ENCODE measurements at regions not wholly inside any gene's neighbourhood (a gene's known extent, or its start where the extent isn't known, plus 50 kb on each side); places are given as distances from the start of the nearest gene placed in this dataset.

DNA sequence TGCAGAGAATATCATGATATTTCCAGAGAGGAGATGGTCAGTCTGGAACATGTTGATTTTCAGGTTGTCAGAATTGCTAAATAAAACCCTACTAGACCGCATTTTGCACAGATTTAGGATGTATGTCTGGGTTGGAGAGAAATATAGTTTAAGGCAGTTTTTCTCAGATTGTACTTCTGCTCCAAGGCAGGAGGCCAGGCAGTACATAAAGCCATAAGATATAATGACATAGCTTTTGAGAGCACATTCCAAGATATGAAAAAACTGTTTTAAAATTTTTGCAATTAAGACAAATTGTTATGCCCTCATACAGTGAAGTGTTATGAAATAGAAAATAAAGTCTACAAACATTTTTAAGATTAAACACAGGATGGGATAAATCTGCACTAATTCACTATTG lies 301.8 kb upstream of the CBLB start:
- no peak overlapping the region for H3K4me3 ChIP-seq (ENCODE audit: low read depth, low read length)
- TF ChIP-seq, protein P1, sequence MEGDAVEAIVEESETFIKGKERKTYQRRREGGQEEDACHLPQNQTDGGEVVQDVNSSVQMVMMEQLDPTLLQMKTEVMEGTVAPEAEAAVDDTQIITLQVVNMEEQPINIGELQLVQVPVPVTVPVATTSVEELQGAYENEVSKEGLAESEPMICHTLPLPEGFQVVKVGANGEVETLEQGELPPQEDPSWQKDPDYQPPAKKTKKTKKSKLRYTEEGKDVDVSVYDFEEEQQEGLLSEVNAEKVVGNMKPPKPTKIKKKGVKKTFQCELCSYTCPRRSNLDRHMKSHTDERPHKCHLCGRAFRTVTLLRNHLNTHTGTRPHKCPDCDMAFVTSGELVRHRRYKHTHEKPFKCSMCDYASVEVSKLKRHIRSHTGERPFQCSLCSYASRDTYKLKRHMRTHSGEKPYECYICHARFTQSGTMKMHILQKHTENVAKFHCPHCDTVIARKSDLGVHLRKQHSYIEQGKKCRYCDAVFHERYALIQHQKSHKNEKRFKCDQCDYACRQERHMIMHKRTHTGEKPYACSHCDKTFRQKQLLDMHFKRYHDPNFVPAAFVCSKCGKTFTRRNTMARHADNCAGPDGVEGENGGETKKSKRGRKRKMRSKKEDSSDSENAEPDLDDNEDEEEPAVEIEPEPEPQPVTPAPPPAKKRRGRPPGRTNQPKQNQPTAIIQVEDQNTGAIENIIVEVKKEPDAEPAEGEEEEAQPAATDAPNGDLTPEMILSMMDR (IDR thresholded peaks at IDR 0.05; ENCODE audit: low read depth, low read length): no peak
- no peak for DNase-seq (ENCODE audit: low read depth, low spot score)
- in situ Hi-C loops (cut with HindIII; ENCODE audit: low sequenced_read_pairs): no loop called here

DNA sequence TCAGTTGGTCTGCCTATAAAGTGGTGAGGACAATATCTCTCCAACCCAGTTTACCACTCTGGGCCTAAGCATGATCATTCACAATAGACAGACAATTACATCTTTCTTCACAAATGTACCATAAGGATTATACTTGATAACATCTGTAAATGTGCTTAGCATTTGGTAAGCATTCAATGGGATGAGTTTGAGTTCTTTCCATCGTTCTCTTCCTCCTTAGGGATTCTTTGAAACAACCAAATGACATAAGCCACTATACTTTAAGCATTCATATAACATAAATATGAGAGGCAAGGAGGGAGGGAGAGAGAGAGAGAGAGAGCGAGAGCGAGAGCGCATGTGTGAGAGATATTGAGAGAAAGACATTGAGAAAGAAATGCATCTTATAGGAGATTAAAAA lies 303.3 kb upstream of the CBLB start:
- no peak for DNase-seq (ENCODE audit: low read depth, low spot score)
- TF ChIP-seq, protein P1 (IDR thresholded peaks at IDR 0.05; ENCODE audit: low read depth, low read length): no peak
- no peak overlapping the region for H3K4me3 ChIP-seq (ENCODE audit: low read depth, low read length)
- in situ Hi-C loops (cut with HindIII; ENCODE audit: low sequenced_read_pairs): no loop called here

DNA sequence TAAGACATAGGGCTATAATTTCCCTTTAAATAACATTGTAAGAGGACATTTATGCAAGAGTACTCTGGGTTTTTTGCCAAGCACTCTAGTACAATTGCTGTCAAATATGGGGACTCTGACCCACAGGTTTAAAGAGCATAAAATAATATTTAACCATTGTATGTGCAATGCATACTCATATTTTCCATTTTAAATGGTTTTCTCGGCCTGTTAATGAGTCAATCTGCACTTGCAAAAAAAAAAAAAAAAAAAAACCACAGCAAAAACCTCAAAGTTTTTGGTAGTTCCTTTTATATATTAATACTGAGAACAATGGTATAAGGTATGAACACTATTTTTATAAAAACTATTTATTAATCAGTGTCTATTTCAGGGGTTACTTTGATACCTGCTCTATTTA lies 304.0 kb upstream of the CBLB start:
- no peak for DNase-seq (ENCODE audit: low read depth, low spot score)
- in situ Hi-C loops (cut with HindIII; ENCODE audit: low sequenced_read_pairs): no loop called here
- no peak overlapping the region for H3K4me3 ChIP-seq (ENCODE audit: low read depth, low read length)
- TF ChIP-seq, protein P1 (IDR thresholded peaks at IDR 0.05; ENCODE audit: low read depth, low read length): no peak

DNA sequence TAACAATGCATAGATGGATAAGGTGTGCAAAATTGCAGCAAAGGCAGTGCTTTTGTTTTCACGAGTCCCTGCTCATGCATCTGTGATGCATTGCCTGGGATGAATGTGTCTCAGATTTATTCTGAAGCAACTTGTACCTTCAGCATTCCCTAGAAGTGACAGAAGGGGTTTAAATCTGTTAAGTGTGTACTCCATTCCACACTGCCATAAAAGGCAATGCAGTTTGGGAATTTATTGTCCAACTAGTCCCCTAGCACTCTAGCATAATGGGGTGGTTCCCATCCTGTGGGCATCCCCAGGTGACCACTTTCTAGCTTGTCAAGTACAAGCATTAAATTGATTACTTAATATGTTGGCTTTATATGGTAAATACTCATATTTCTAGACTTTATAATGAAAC lies 306.5 kb upstream of the CBLB start:
- DNase-seq (ENCODE audit: low read depth, low spot score): no peak
- H3K4me3 ChIP-seq (ENCODE audit: low read depth, low read length): no peak overlapping the region
- in situ Hi-C loops (cut with HindIII; ENCODE audit: low sequenced_read_pairs): no loop called here

DNA sequence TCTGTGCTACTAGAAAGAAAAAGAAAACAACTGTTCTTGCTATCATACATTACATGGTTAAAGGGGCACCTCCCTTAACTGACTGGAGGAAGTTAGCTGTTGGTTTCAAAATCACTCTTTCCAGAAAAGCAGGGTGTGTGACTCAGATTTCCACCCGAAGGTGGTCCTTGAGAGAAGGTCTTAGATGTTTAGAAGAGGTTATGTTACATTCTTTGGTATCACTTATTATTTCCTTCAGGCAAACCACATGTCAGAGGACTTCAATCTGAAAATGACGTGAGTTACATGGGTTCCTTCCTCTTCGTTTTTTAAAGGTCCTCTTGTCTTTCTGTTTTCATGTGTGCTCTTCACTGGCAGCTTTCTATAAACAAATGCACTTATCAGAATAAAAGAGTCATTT lies 307.9 kb upstream of the CBLB start:
- no peak overlapping the region for H3K4me3 ChIP-seq (ENCODE audit: low read depth, low read length)
- in situ Hi-C loops (cut with HindIII; ENCODE audit: low sequenced_read_pairs): no loop called here
- DNase-seq (ENCODE audit: low read depth, low spot score): peak; percentile 32

More for the DNA sequence above, 306.5 kb upstream of the CBLB start:
- TF ChIP-seq, protein P1 (IDR thresholded peaks at IDR 0.05; ENCODE audit: low read depth, low read length): no peak

DNA sequence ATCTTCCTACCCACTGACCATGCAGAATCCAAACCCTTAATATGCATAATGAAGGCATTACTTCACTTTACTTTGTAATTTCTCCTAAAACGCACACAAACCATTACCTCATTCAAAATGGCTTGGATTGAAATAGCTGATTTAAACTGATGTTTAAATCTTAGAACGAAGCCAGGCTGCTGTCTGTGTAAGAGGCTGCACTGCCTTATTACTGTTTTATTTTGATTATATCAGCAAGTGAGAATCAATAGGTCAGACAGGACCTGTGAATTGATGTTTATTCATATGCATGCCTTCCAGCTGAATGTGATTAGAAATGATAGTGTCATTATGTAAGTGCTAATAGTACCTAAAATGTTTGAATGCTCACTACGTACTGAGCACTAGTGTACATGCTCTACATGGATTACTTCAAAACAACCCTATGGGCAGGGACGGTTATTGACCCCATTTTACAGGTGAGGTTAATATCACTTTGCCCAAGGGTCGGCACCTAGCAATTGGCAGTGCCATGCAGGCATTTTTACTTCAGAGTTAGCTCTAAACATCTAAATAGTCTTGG lies 314.2 kb upstream of the CBLB start:
- in situ Hi-C loops (cut with HindIII; ENCODE audit: low sequenced_read_pairs): no loop called here
- TF ChIP-seq, protein P1 (IDR thresholded peaks at IDR 0.05; ENCODE audit: low read depth, low read length): no peak
- no peak for DNase-seq (ENCODE audit: low read depth, low spot score)
- no peak overlapping the region for H3K4me3 ChIP-seq (ENCODE audit: low read depth, low read length)

More for the DNA sequence above, 307.9 kb upstream of the CBLB start:
- TF ChIP-seq, protein P1 (IDR thresholded peaks at IDR 0.05; ENCODE audit: low read depth, low read length): no peak
